Adrenal gland (tissue), 9 donors: ENCODE measurements at regions not wholly inside any gene's neighbourhood (a gene's known extent, or its start where the extent isn't known, plus 50 kb on each side); places are given as distances from the start of the nearest gene placed in this dataset.

ENCODE experiments used
- DNase-seq, 7 donors: peaks; one replicate each; pipeline ENCODE4 v3.0.0-alpha.2; 2019 to 2020
- H3K27ac ChIP-seq, 5 donors: fragments of 200-600 bp; sonication (generic) in 4 of 5; 1 replicate in 3 of 5; 2 replicates in 2 of 5; pipeline versions ENCODE4 v1.5.1 to v1.8.0; 2016 to 2020; ENCODE audit warnings: mild to moderate bottlenecking in 1 of 5
- H3K27me3 ChIP-seq: fragments of 200-600 bp; 2 replicates; pipeline ENCODE4 v1.8.0; 2021
- H3K36me3 ChIP-seq, 2 donors: fragments of 200-600 bp; replicated peaks in 1 of 2; 1 replicate in 1 of 2; 2 replicates in 1 of 2; pipeline versions ENCODE4 v1.5.1 to v1.8.0; 2018 to 2022
- H3K4me1 ChIP-seq, 2 donors: fragments of 200-600 bp; replicated peaks in 1 of 2; 1 replicate in 1 of 2; 2 replicates in 1 of 2; pipeline versions ENCODE4 v1.5.1 to v1.8.0; 2018 to 2021
- H3K4me3 ChIP-seq, 4 donors: fragments of 200-600 bp; sonication (generic) in 3 of 4; one replicate each; pipeline ENCODE4 v1.5.1; 2016 to 2018
- H3K9me3 ChIP-seq, 3 donors: fragments of 200-600 bp; sonication (generic) in 1 of 3; replicated peaks in 1 of 3; 1 replicate in 2 of 3; 2 replicates in 1 of 3; pipeline versions ENCODE4 v1.5.1 to v1.8.0; 2016 to 2021
- POLR2A ChIP-seq, 2 donors: fragments of 450-650 bp; IDR thresholded peaks; one replicate each; pipeline ENCODE4 v1.6.1; 2017; ENCODE audit warnings: antibody characterized with exemption in 2 of 2, mild to moderate bottlenecking in 2 of 2, moderate library complexity in 1 of 2
- WGBS, 4 donors: extraction: QIAGEN DNeasy Blood & Tissue Kit in 2 of 4; methylation state at CpG; one replicate each; pipeline versions ENCODE4 v1.1.5 to v1.1.7; 2013 to 2017; 5-methylcytosine and 5-hydroxymethylcytosine counted together
- intact Hi-C, 2 donors: fragments of 100-400 bp; cut with DNase I; formaldehyde crosslinking; loops; one replicate each; pipeline versions ENCODE4 v1.14.1 to v1.15.0; 2022 to 2023
- TF ChIP-seq, protein P1 (sequence below), 6 experiments: fragments of 450-650 bp in 4 of 6; fragments of 200-600 bp in 2 of 6; sonication (generic) in 1 of 6; IDR thresholded peaks; 1 replicate in 5 of 6; 2 replicates in 1 of 6; pipeline versions ENCODE4 v1.5.1 to v1.8.0; 2016 to 2021; ENCODE audit warnings: antibody characterized with exemption in 6 of 6, mild to moderate bottlenecking in 2 of 6, moderate library complexity in 1 of 6
- donor health status: healthy with polysubstance abuse.
- donor health status: Bipolar disorder and iron deficiency.
- donor health status: DM: yes; HTN: yes; CAD: no.
- donor health status: DM: no; HTN: no; CAD: no.
- donor health status: DM: no; HTN: no; CAD: no.

- H3K4me1 ChIP-seq, result no peaks in the 10 kb centered on the region
- TF ChIP-seq POLR2A (IDR thresholded peaks at IDR 0.05), result no peak
- TF ChIP-seq, protein P1, sequence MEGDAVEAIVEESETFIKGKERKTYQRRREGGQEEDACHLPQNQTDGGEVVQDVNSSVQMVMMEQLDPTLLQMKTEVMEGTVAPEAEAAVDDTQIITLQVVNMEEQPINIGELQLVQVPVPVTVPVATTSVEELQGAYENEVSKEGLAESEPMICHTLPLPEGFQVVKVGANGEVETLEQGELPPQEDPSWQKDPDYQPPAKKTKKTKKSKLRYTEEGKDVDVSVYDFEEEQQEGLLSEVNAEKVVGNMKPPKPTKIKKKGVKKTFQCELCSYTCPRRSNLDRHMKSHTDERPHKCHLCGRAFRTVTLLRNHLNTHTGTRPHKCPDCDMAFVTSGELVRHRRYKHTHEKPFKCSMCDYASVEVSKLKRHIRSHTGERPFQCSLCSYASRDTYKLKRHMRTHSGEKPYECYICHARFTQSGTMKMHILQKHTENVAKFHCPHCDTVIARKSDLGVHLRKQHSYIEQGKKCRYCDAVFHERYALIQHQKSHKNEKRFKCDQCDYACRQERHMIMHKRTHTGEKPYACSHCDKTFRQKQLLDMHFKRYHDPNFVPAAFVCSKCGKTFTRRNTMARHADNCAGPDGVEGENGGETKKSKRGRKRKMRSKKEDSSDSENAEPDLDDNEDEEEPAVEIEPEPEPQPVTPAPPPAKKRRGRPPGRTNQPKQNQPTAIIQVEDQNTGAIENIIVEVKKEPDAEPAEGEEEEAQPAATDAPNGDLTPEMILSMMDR (IDR thresholded peaks at IDR 0.05), result no peak
- intact Hi-C loops, result no loop called here
- H3K4me3 ChIP-seq, result no peak overlapping the region
- WGBS, 4 donors, result 68 to 80% (median 72%) methylated on average over 9 of the region's 9 CpGs
- no peaks in the 10 kb centered on the region for H3K27me3 ChIP-seq
- no peak overlapping the region for H3K27ac ChIP-seq
- H3K36me3 ChIP-seq, result no peaks in the 10 kb centered on the region
- H3K9me3 ChIP-seq, result no peaks in the 10 kb centered on the region
- DNase-seq, result no peak
Measured at GRCh38 chr1:208387908-208388811, 144.0 kb upstream of the PLXNA2 start.

GRCh38 chr1:208393416-208393815 is 149.2 kb upstream of the PLXNA2 start:
- Histone ChIP-seq H3K27me3 (no peaks in the 10 kb centered on the region), H3K27ac (no peak overlapping the region), H3K4me3 (no peak overlapping the region), H3K36me3 (no peaks in the 10 kb centered on the region), H3K4me1 (no peaks in the 10 kb centered on the region), H3K9me3 (no peaks in the 10 kb centered on the region)
- intact Hi-C loops, result no loop called here
- TF ChIP-seq, protein P1 (IDR thresholded peaks at IDR 0.05), result no peak
- TF ChIP-seq POLR2A (IDR thresholded peaks at IDR 0.05), result no peak
- no peak for DNase-seq
- WGBS, 4 donors, result 65 to 87% (median 77%) methylated on average over 3 of the region's 3 CpGs

GRCh38 chr1:208393826-208394225 is 149.6 kb upstream of the PLXNA2 start:
- no peaks in the 10 kb centered on the region for H3K36me3 ChIP-seq
- intact Hi-C loops, result no loop called here

GRCh38 chr1:208397286-208397685 is 153.1 kb upstream of the PLXNA2 start:
- no peak for DNase-seq
- no peaks in the 10 kb centered on the region for H3K9me3 ChIP-seq
- 67 to 74% (median 71%) methylated on average over 5 of the region's 5 CpGs for WGBS, 4 donors
- no peak overlapping the region for H3K27ac ChIP-seq
- intact Hi-C loops, result no loop called here
- no peaks in the 10 kb centered on the region for H3K4me1 ChIP-seq
- H3K4me3 ChIP-seq, result no peak overlapping the region
- H3K36me3 ChIP-seq, result no peaks in the 10 kb centered on the region
- H3K27me3 ChIP-seq, result no peaks in the 10 kb centered on the region
- TF ChIP-seq, protein P1 (IDR thresholded peaks at IDR 0.05), result no peak
- TF ChIP-seq POLR2A (IDR thresholded peaks at IDR 0.05), result no peak

More at GRCh38 chr1:208393826-208394225, 149.6 kb upstream of the PLXNA2 start:
- 92 to 100% (median 99%) methylated on average over 1 of the region's 1 CpG for WGBS, 4 donors
- Histone ChIP-seq H3K9me3 (no peaks in the 10 kb centered on the region), H3K27ac (no peak overlapping the region), H3K4me3 (no peak overlapping the region), H3K4me1 (no peaks in the 10 kb centered on the region), H3K27me3 (no peaks in the 10 kb centered on the region)
- no peak for DNase-seq
- TF ChIP-seq POLR2A (IDR thresholded peaks at IDR 0.05), result no peak
- TF ChIP-seq, protein P1 (IDR thresholded peaks at IDR 0.05), result no peak
